ENCODE measurements at regions not wholly inside any gene's neighbourhood (a gene's known extent, or its start where the extent isn't known, plus 50 kb on each side); places are given as distances from the start of the nearest gene placed in this dataset.
A peak's percentile ranks its signal among the peaks of the same experiment; 100 is the strongest.

DNA sequence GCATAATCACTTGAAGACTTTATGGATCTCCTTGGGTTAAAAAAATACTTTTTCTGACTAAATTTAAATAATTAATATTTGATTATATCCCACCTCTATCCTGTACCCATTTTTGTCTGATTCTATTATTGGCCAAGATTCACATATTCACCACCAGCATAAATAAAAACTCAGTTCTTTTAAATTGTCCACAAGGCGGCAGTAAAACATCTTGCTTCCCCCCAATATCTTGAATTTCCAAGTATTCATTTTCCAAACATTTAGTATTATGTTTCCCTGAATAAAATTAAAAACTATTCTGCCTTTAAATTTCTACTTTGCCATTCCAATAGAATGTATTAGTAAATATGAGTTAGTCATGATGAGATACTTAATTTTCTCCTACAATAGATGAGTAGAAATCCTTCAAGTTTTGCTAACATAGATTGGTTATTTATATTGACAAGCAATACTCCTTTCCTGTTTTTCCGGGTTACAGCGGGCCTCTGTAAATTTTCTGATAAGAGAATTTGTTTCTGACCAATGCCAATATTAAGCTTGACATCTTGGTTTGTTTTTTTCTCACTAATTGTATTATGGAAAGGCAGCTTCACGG lies 218.7 kb upstream of the MDFIC2 start:
- H3K27ac Mint-ChIP-seq = no peak overlapping the region
- no peaks in the 10 kb centered on the region for H3K4me1 Mint-ChIP-seq
- no peak overlapping the region for H3K4me3 Mint-ChIP-seq
- no peak for ATAC-seq (ENCODE audit: low read depth in 2 of 2)
- no peaks in the 10 kb centered on the region for H3K36me3 Mint-ChIP-seq
- H3K27me3 Mint-ChIP-seq = peaks cover 0 to 12% (median 0%) of the 10 kb centered on the region in 3 donors
- peaks cover 0 to 1% (median 0%) of the 10 kb centered on the region in 7 donors for H3K9me3 Mint-ChIP-seq
- DNase-seq = peak; percentile 1

GRCh38 chr3:70530626-70531025 lies 218.2 kb upstream of the MDFIC2 start:
- Mint-ChIP-seq H3K27ac (no peak overlapping the region), H3K27me3 (peaks cover 0 to 7% (median 0%) of the 10 kb centered on the region in 3 donors), H3K4me3 (no peak overlapping the region), H3K4me1 (no peaks in the 10 kb centered on the region), H3K36me3 (no peaks in the 10 kb centered on the region), H3K9me3 (no peaks in the 10 kb centered on the region)
- ATAC-seq (ENCODE audit: low read depth in 2 of 2) (no peak), DNase-seq (no peak)

DNA sequence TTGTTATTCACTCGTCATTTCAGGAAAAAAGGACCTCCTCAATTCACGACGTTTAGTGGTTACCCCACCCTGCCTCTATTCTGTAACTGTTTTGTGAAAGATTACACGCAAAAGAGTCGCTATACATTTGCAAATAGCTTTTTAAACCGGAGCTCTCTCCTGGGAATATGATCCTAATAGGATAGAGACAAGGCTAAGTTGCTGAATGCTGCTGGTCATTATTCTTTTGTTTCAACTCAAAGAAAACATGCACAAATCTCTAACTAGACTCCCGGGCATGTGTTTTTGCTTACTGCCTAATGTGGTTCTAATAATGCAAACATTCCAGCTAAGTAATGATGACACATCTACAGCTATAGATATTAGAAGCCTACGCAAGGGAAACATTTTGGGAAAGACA lies 214.6 kb upstream of the MDFIC2 start:
- no peaks in the 10 kb centered on the region for H3K27me3 Mint-ChIP-seq
- H3K9me3 Mint-ChIP-seq = no peaks in the 10 kb centered on the region
- DNase-seq = no peak
- no peak overlapping the region for H3K27ac Mint-ChIP-seq
- no peaks in the 10 kb centered on the region for H3K36me3 Mint-ChIP-seq
- H3K4me3 Mint-ChIP-seq = no peak overlapping the region
- H3K4me1 Mint-ChIP-seq = no peaks in the 10 kb centered on the region
- ATAC-seq (ENCODE audit: low read depth in 2 of 2) = no peak

DNA sequence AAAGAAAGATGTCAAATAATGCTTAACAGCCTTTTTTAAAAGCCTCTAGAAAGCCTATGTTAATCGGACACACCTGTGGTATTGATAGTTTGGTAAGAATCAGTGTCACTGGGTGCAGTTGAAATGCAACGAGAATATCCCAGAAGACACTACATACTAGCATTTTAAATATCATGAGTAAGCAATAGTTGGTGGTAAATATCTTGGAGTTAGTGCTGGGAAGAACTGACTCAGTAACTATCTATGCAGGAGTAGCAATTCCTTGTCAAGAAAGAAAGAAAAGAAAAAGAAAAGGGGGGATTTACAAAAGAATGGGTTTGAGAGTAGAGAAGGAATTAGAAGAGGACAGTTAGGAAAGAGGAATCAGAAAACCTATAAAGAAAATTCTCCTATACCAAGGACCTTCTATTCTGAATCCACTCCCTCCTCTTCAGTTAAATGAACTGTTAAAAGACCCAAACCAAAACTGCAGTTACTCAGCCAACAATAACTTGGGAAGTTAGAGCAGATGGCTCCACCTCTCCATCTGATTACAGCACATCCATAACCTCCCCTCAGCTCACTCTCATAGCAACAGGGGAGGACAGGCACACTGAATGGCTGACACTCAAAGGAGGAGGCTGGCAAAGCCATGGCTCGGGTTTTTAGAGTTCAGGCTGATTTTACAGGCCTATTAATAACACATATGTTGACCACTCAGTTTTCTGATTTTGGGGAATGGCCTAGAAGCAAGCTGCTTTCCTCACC lies 207.6 kb upstream of the MDFIC2 start:
- no peaks in the 10 kb centered on the region for H3K9me3 Mint-ChIP-seq
- no peaks in the 10 kb centered on the region for H3K27me3 Mint-ChIP-seq

GRCh38 chr3:70519026-70519425 lies 206.6 kb upstream of the MDFIC2 start:
- Mint-ChIP-seq H3K36me3 (no peaks in the 10 kb centered on the region), H3K9me3 (no peaks in the 10 kb centered on the region), H3K4me1 (no peaks in the 10 kb centered on the region), H3K4me3 (no peak overlapping the region), H3K27ac (no peak overlapping the region), H3K27me3 (no peaks in the 10 kb centered on the region)
- ATAC-seq (ENCODE audit: low read depth in 2 of 2) (no peak), DNase-seq (no peak)

More for the DNA sequence above, 207.6 kb upstream of the MDFIC2 start:
- H3K4me3 Mint-ChIP-seq = no peak overlapping the region
- no peaks in the 10 kb centered on the region for H3K4me1 Mint-ChIP-seq
- DNase-seq (no peak), ATAC-seq (ENCODE audit: low read depth in 2 of 2) (no peak)
- H3K27ac Mint-ChIP-seq = no peak overlapping the region
- H3K36me3 Mint-ChIP-seq = no peaks in the 10 kb centered on the region

GRCh38 chr3:70518356-70518755 lies 205.9 kb upstream of the MDFIC2 start:
- ATAC-seq (ENCODE audit: low read depth in 2 of 2) = no peak
- no peaks in the 10 kb centered on the region for H3K27me3 Mint-ChIP-seq
- no peak for DNase-seq

DNA sequence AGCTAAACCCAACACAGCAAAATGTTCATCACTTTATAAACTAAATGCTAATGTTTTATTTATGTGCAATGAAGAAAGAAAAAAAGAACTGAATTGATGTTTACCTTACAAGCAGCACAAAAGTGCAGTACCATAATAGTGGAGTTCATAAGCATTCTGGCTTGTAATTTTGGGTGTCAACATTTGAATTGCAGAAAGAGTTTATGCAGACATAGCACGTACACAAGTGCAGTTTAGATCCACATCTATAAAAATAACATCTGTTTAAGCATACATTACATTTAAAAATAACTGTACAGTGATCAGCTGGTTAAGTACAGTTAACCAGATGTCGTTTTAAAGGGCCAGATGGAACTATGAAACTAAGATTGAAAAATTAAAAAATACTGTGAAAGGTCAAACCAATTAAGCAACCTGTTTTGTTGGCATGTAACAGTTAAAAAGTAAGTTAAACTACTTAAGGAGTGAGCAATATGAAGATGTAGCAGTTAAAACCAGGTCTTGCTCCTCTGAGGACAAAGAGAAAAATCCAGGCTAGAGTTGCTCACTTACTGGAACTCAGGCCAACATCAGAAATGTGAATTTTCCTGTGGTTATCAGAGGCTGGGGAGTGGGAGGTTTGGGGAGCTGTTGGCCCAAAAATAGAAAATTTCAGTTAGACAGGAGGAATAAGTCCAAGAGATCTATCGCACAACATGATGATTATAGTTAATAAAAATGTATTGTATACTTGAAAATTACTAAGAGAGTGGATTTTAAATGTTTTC lies 204.9 kb upstream of the MDFIC2 start:
- H3K36me3 Mint-ChIP-seq = no peaks in the 10 kb centered on the region
- no peaks in the 10 kb centered on the region for H3K9me3 Mint-ChIP-seq
- ATAC-seq (ENCODE audit: low read depth in 2 of 2) (no peak), DNase-seq (no peak)
- no peak overlapping the region for H3K27ac Mint-ChIP-seq
- H3K4me1 Mint-ChIP-seq = peaks cover 4 to 7% (median 6%) of the 10 kb centered on the region in 3 donors
- no peak overlapping the region for H3K4me3 Mint-ChIP-seq
- H3K27me3 Mint-ChIP-seq = no peaks in the 10 kb centered on the region

More at GRCh38 chr3:70518356-70518755, 205.9 kb upstream of the MDFIC2 start:
- Mint-ChIP-seq H3K36me3 (no peaks in the 10 kb centered on the region), H3K4me1 (peaks cover 4 to 5% (median 4%) of the 10 kb centered on the region in 3 donors), H3K27ac (no peak overlapping the region), H3K4me3 (no peak overlapping the region), H3K9me3 (no peaks in the 10 kb centered on the region)

- Mint-ChIP-seq H3K27ac (no peak overlapping the region), H3K9me3 (no peaks in the 10 kb centered on the region), H3K27me3 (no peaks in the 10 kb centered on the region), H3K4me3 (no peak overlapping the region), H3K4me1 (peaks cover 4 to 7% (median 6%) of the 10 kb centered on the region in 3 donors), H3K36me3 (no peaks in the 10 kb centered on the region)
- DNase-seq (no peak), ATAC-seq (ENCODE audit: low read depth in 2 of 2) (no peak)
These were observed 203.6 kb upstream of the MDFIC2 start for GRCh38 chr3:70516076-70516475.

DNA sequence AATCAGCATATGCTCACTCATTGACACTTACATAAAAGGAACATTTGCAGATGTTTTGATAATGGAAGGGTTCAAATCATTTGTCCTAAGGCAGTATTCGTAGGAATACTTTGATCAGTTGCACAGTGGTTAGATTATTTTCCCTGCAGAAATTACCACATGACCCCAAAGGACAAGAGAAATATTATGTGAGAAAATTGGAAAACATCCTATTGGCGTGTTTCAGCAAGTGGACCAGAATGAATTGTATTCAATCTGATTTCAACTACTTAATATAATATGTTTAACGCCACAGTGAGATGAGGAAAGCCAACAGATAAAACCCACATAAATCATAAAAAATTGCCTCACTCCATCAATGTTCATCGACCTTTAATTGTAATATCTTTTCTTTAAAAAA lies 195.0 kb upstream of the MDFIC2 start:
- no peak overlapping the region for H3K4me3 Mint-ChIP-seq
- DNase-seq (no peak), ATAC-seq (ENCODE audit: low read depth in 2 of 2) (no peak)
- H3K36me3 Mint-ChIP-seq = no peaks in the 10 kb centered on the region
- no peaks in the 10 kb centered on the region for H3K4me1 Mint-ChIP-seq
- H3K27ac Mint-ChIP-seq = no peak overlapping the region
- H3K9me3 Mint-ChIP-seq = no peaks in the 10 kb centered on the region
- no peaks in the 10 kb centered on the region for H3K27me3 Mint-ChIP-seq

GRCh38 chr3:70506775-70507174 lies 194.3 kb upstream of the MDFIC2 start:
- H3K4me3 Mint-ChIP-seq = no peak overlapping the region
- no peaks in the 10 kb centered on the region for H3K36me3 Mint-ChIP-seq
- no peaks in the 10 kb centered on the region for H3K9me3 Mint-ChIP-seq
- H3K27ac Mint-ChIP-seq = no peak overlapping the region
- H3K27me3 Mint-ChIP-seq = no peaks in the 10 kb centered on the region
- DNase-seq (no peak), ATAC-seq (ENCODE audit: low read depth in 2 of 2) (no peak)
- H3K4me1 Mint-ChIP-seq = peaks cover under 1 to 4% (median 3%) of the 10 kb centered on the region in 3 donors

DNA sequence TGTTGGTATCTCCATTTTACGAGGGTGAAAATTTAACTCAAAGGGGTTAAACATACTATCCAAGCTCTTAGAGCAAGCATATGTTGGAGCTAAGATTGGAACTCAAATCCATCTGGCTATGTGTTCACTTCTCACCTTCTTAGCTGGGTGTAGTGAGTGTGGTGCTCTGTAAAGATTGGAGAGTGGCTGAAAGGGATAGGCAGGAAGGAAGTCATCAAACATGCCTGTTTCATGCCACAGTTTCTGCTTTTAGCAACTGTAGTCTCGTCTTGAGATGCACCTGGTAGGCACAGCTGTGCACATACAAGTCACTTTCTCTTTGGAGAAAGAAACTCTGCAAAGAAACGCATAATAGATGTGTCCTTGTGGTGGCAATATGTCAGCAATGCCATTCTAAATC lies 189.1 kb upstream of the MDFIC2 start:
- peak; percentile 84 to 97 for ATAC-seq (ENCODE audit: low read depth in 2 of 2)
- H3K27ac Mint-ChIP-seq = no peak overlapping the region
- H3K4me3 Mint-ChIP-seq = no peak overlapping the region
- DNase-seq = peak; percentile 23
- H3K36me3 Mint-ChIP-seq = no peaks in the 10 kb centered on the region
- H3K4me1 Mint-ChIP-seq = peaks cover 7 to 11% (median 11%) of the 10 kb centered on the region in 3 donors
- no peaks in the 10 kb centered on the region for H3K27me3 Mint-ChIP-seq
- H3K9me3 Mint-ChIP-seq = peaks cover 0 to 2% (median 0%) of the 10 kb centered on the region in 7 donors

GRCh38 chr3:70488816-70489215 lies 176.4 kb upstream of the MDFIC2 start:
- no peak overlapping the region for H3K4me3 Mint-ChIP-seq
- no peak for DNase-seq
- H3K27me3 Mint-ChIP-seq = peaks cover 0 to 7% (median under 1%) of the 10 kb centered on the region in 3 donors

GRCh38 chr3:70488131-70488530 lies 175.7 kb upstream of the MDFIC2 start:
- Mint-ChIP-seq H3K36me3 (peaks cover 0 to 4% of the 10 kb centered on the region in 2 donors), H3K27ac (no peak overlapping the region), H3K4me3 (no peak overlapping the region), H3K27me3 (peaks cover 0 to 10% (median 0%) of the 10 kb centered on the region in 3 donors), H3K9me3 (no peaks in the 10 kb centered on the region), H3K4me1 (no peaks in the 10 kb centered on the region)
- ATAC-seq (ENCODE audit: low read depth in 2 of 2) (no peak), DNase-seq (no peak)

More at GRCh38 chr3:70488816-70489215, 176.4 kb upstream of the MDFIC2 start:
- Mint-ChIP-seq H3K4me1 (no peaks in the 10 kb centered on the region), H3K27ac (no peak overlapping the region), H3K36me3 (peaks cover 0 to 4% of the 10 kb centered on the region in 2 donors), H3K9me3 (no peaks in the 10 kb centered on the region)
- ATAC-seq (ENCODE audit: low read depth in 2 of 2) = no peak

Measured in naive B cell (primary cell).